ENCODE measurements at regions not wholly inside any gene's neighbourhood (a gene's known extent, or its start where the extent isn't known, plus 50 kb on each side); places are given as distances from the start of the nearest gene placed in this dataset.

DNA sequence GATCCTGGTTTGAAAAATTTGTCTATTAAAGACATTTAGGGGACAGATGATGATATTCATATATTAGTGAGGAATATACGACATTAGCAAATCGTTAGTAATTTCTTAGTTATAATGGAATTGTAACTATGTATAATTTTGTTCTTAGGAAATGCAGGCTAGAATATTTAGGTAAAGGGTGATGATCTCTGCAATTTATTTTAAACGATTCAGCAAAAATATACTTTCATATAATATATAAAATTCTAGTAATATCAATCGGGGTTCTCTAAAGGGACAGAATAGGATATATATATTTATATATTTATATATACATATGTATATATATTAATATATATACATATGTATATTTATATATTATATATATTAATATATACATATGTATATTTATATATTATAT is 142.5 kb upstream of the DNAJC10 start:
- no peak overlapping the region for H2BK120ac ChIP-seq (ENCODE audit: low read depth, low read length)
- H3K27me3 ChIP-seq (ENCODE audit: insufficient read depth, low read length, poor library complexity) = no peaks in the 10 kb centered on the region
- H4K5ac ChIP-seq (ENCODE audit: low read length) = no peak overlapping the region
- no peak overlapping the region for H2BK15ac ChIP-seq (replicated peaks; ENCODE audit: low read depth)
- H4K8ac ChIP-seq (ENCODE audit: low read depth, low read length) = no peak overlapping the region
- no peak overlapping the region for H3K18ac ChIP-seq (ENCODE audit: low read length)
- no peaks in the 10 kb centered on the region for H3K4me1 ChIP-seq (ENCODE audit: control insufficient read depth, low read depth, low read length)
- no peak for DNase-seq
- H3K9ac ChIP-seq (ENCODE audit: low read length) = no peak overlapping the region
- H3K4me3 ChIP-seq (ENCODE audit: low read length) = no peak overlapping the region
- H3K27ac ChIP-seq (ENCODE audit: low read depth, low read length) = no peak overlapping the region
- H3K56ac ChIP-seq (ENCODE audit: low read length) = no peak overlapping the region
- no peak overlapping the region for H2BK5ac ChIP-seq (ENCODE audit: low read length)
- H3K36me3 ChIP-seq (ENCODE audit: control insufficient read depth, insufficient read depth, low read length) = no peaks in the 10 kb centered on the region
- no peak overlapping the region for H3K4ac ChIP-seq (ENCODE audit: low read depth, low read length)
- WGBS (ENCODE audit: extremely low coverage, insufficient coverage, low lambda C conversion rate) = no CpG with 5 or more reads among the region's 4 CpGs
- H3K23ac ChIP-seq (ENCODE audit: low read length) = no peak overlapping the region
- H3K4me2 ChIP-seq (ENCODE audit: low read length) = no peak overlapping the region
- H2AK5ac ChIP-seq (ENCODE audit: low read length) = no peak overlapping the region
- H3K79me2 ChIP-seq (ENCODE audit: control insufficient read depth, insufficient read depth, low read length) = no peaks in the 10 kb centered on the region
- H3K79me1 ChIP-seq (ENCODE audit: low read length) = no peaks in the 10 kb centered on the region

- Histone ChIP-seq H4K5ac (ENCODE audit: low read length) (no peak overlapping the region), H3K36me3 (ENCODE audit: control insufficient read depth, insufficient read depth, low read length) (no peaks in the 10 kb centered on the region), H3K23ac (ENCODE audit: low read length) (no peak overlapping the region), H3K18ac (ENCODE audit: low read length) (no peak overlapping the region), H3K4me2 (ENCODE audit: low read length) (no peak overlapping the region), H2BK120ac (ENCODE audit: low read depth, low read length) (no peak overlapping the region), H3K4me1 (ENCODE audit: control insufficient read depth, low read depth, low read length) (no peaks in the 10 kb centered on the region), H2BK15ac (replicated peaks; ENCODE audit: low read depth) (no peak overlapping the region), H3K4ac (ENCODE audit: low read depth, low read length) (no peak overlapping the region), H3K56ac (ENCODE audit: low read length) (no peak overlapping the region), H3K27me3 (ENCODE audit: insufficient read depth, low read length, poor library complexity) (no peaks in the 10 kb centered on the region), H4K8ac (ENCODE audit: low read depth, low read length) (no peak overlapping the region), H3K4me3 (ENCODE audit: low read length) (no peak overlapping the region), H3K79me1 (ENCODE audit: low read length) (no peaks in the 10 kb centered on the region), H3K27ac (ENCODE audit: low read depth, low read length) (no peak overlapping the region), H2AK5ac (ENCODE audit: low read length) (no peak overlapping the region), H3K79me2 (ENCODE audit: control insufficient read depth, insufficient read depth, low read length) (no peaks in the 10 kb centered on the region), H3K9ac (ENCODE audit: low read length) (no peak overlapping the region), H2BK5ac (ENCODE audit: low read length) (no peak overlapping the region)
- WGBS (ENCODE audit: extremely low coverage, insufficient coverage, low lambda C conversion rate) = no CpG with 5 or more reads among the region's 6 CpGs
- DNase-seq = no peak
Observed at GRCh38 chr2:182577816-182578215, 138.2 kb upstream of the DNAJC10 start.

- no CpG with 5 or more reads among the region's 4 CpGs for WGBS (ENCODE audit: extremely low coverage, insufficient coverage, low lambda C conversion rate)
- Histone ChIP-seq H3K79me2 (ENCODE audit: control insufficient read depth, insufficient read depth, low read length) (no peaks in the 10 kb centered on the region), H2BK5ac (ENCODE audit: low read length) (no peak overlapping the region), H3K4ac (ENCODE audit: low read depth, low read length) (no peak overlapping the region), H3K18ac (ENCODE audit: low read length) (no peak overlapping the region), H3K27ac (ENCODE audit: low read depth, low read length) (no peak overlapping the region), H2BK120ac (ENCODE audit: low read depth, low read length) (no peak overlapping the region), H2BK15ac (replicated peaks; ENCODE audit: low read depth) (no peak overlapping the region), H3K27me3 (ENCODE audit: insufficient read depth, low read length, poor library complexity) (no peaks in the 10 kb centered on the region), H3K36me3 (ENCODE audit: control insufficient read depth, insufficient read depth, low read length) (no peaks in the 10 kb centered on the region), H4K5ac (ENCODE audit: low read length) (no peak overlapping the region), H2AK5ac (ENCODE audit: low read length) (no peak overlapping the region), H3K4me2 (ENCODE audit: low read length) (no peak overlapping the region), H3K4me1 (ENCODE audit: control insufficient read depth, low read depth, low read length) (no peaks in the 10 kb centered on the region), H3K56ac (ENCODE audit: low read length) (no peak overlapping the region), H3K23ac (ENCODE audit: low read length) (no peak overlapping the region), H4K8ac (ENCODE audit: low read depth, low read length) (no peak overlapping the region), H3K79me1 (ENCODE audit: low read length) (no peaks in the 10 kb centered on the region), H3K4me3 (ENCODE audit: low read length) (no peak overlapping the region), H3K9ac (ENCODE audit: low read length) (no peak overlapping the region)
- DNase-seq = no peak
Observed at GRCh38 chr2:182581196-182581935, 134.7 kb upstream of the DNAJC10 start.

GRCh38 chr2:182584462-182584861 is 131.6 kb upstream of the DNAJC10 start:
- no peak overlapping the region for H3K4me3 ChIP-seq (ENCODE audit: low read length)
- H3K4ac ChIP-seq (ENCODE audit: low read depth, low read length) = no peak overlapping the region
- H4K8ac ChIP-seq (ENCODE audit: low read depth, low read length) = no peak overlapping the region
- no peak overlapping the region for H3K4me2 ChIP-seq (ENCODE audit: low read length)
- no peak overlapping the region for H3K18ac ChIP-seq (ENCODE audit: low read length)
- H2BK5ac ChIP-seq (ENCODE audit: low read length) = no peak overlapping the region
- no peak overlapping the region for H3K27ac ChIP-seq (ENCODE audit: low read depth, low read length)
- no peak overlapping the region for H4K5ac ChIP-seq (ENCODE audit: low read length)
- H3K27me3 ChIP-seq (ENCODE audit: insufficient read depth, low read length, poor library complexity) = no peaks in the 10 kb centered on the region
- no peaks in the 10 kb centered on the region for H3K4me1 ChIP-seq (ENCODE audit: control insufficient read depth, low read depth, low read length)
- WGBS (ENCODE audit: extremely low coverage, insufficient coverage, low lambda C conversion rate) = no CpG with 5 or more reads among the region's 3 CpGs
- no peaks in the 10 kb centered on the region for H3K79me1 ChIP-seq (ENCODE audit: low read length)
- no peaks in the 10 kb centered on the region for H3K79me2 ChIP-seq (ENCODE audit: control insufficient read depth, insufficient read depth, low read length)
- no peak overlapping the region for H2BK120ac ChIP-seq (ENCODE audit: low read depth, low read length)
- no peak overlapping the region for H3K23ac ChIP-seq (ENCODE audit: low read length)
- no peak for DNase-seq
- H3K36me3 ChIP-seq (ENCODE audit: control insufficient read depth, insufficient read depth, low read length) = no peaks in the 10 kb centered on the region
- no peak overlapping the region for H2AK5ac ChIP-seq (ENCODE audit: low read length)
- H3K9ac ChIP-seq (ENCODE audit: low read length) = no peak overlapping the region
- H3K56ac ChIP-seq (ENCODE audit: low read length) = no peak overlapping the region
- H2BK15ac ChIP-seq (replicated peaks; ENCODE audit: low read depth) = no peak overlapping the region

DNA sequence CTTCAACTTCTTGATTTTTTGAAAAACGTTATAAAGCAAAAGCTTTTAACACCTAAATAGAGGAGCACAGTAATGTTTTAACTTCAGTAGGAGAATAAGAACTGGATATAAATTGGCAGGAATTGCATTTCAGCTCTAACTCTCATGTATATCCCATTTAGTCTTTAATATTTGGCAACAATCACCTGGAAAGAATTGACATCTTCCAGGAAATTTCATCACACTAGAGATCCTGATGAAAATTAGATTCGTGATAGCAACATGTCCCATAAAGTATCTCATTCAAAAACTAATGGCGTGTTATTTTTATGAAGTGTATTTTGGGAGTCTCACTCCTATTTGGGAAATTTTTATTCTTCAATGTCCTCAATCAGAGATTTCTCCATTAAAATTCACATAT is 131.1 kb upstream of the DNAJC10 start:
- H4K5ac ChIP-seq (ENCODE audit: low read length) = no peak overlapping the region
- H2AK5ac ChIP-seq (ENCODE audit: low read length) = no peak overlapping the region
- H3K56ac ChIP-seq (ENCODE audit: low read length) = no peak overlapping the region
- no peak overlapping the region for H3K4me3 ChIP-seq (ENCODE audit: low read length)
- no peak overlapping the region for H4K8ac ChIP-seq (ENCODE audit: low read depth, low read length)
- H3K27me3 ChIP-seq (ENCODE audit: insufficient read depth, low read length, poor library complexity) = no peaks in the 10 kb centered on the region
- WGBS (ENCODE audit: extremely low coverage, insufficient coverage, low lambda C conversion rate) = no CpG with 5 or more reads among the region's 3 CpGs
- no peak overlapping the region for H3K27ac ChIP-seq (ENCODE audit: low read depth, low read length)
- no peaks in the 10 kb centered on the region for H3K4me1 ChIP-seq (ENCODE audit: control insufficient read depth, low read depth, low read length)
- no peak overlapping the region for H3K23ac ChIP-seq (ENCODE audit: low read length)
- no peak overlapping the region for H3K4me2 ChIP-seq (ENCODE audit: low read length)
- no peak overlapping the region for H2BK120ac ChIP-seq (ENCODE audit: low read depth, low read length)
- H3K4ac ChIP-seq (ENCODE audit: low read depth, low read length) = no peak overlapping the region
- H2BK5ac ChIP-seq (ENCODE audit: low read length) = no peak overlapping the region
- H3K36me3 ChIP-seq (ENCODE audit: control insufficient read depth, insufficient read depth, low read length) = no peaks in the 10 kb centered on the region
- no peak overlapping the region for H2BK15ac ChIP-seq (replicated peaks; ENCODE audit: low read depth)
- H3K79me2 ChIP-seq (ENCODE audit: control insufficient read depth, insufficient read depth, low read length) = no peaks in the 10 kb centered on the region
- no peak overlapping the region for H3K9ac ChIP-seq (ENCODE audit: low read length)
- H3K79me1 ChIP-seq (ENCODE audit: low read length) = no peaks in the 10 kb centered on the region
- DNase-seq = no peak
- no peak overlapping the region for H3K18ac ChIP-seq (ENCODE audit: low read length)

GRCh38 chr2:182585430-182585829 is 130.6 kb upstream of the DNAJC10 start:
- no CpG with 5 or more reads among the region's 2 CpGs for WGBS (ENCODE audit: extremely low coverage, insufficient coverage, low lambda C conversion rate)
- Histone ChIP-seq H4K8ac (ENCODE audit: low read depth, low read length) (no peak overlapping the region), H3K56ac (ENCODE audit: low read length) (no peak overlapping the region), H3K4ac (ENCODE audit: low read depth, low read length) (no peak overlapping the region), H2BK120ac (ENCODE audit: low read depth, low read length) (no peak overlapping the region), H2BK15ac (replicated peaks; ENCODE audit: low read depth) (no peak overlapping the region), H3K79me2 (ENCODE audit: control insufficient read depth, insufficient read depth, low read length) (no peaks in the 10 kb centered on the region), H3K4me3 (ENCODE audit: low read length) (no peak overlapping the region), H2BK5ac (ENCODE audit: low read length) (no peak overlapping the region), H3K4me2 (ENCODE audit: low read length) (no peak overlapping the region), H3K27ac (ENCODE audit: low read depth, low read length) (no peak overlapping the region), H3K18ac (ENCODE audit: low read length) (no peak overlapping the region), H3K23ac (ENCODE audit: low read length) (no peak overlapping the region), H3K9ac (ENCODE audit: low read length) (no peak overlapping the region), H3K79me1 (ENCODE audit: low read length) (no peaks in the 10 kb centered on the region), H3K36me3 (ENCODE audit: control insufficient read depth, insufficient read depth, low read length) (no peaks in the 10 kb centered on the region), H3K27me3 (ENCODE audit: insufficient read depth, low read length, poor library complexity) (no peaks in the 10 kb centered on the region), H3K4me1 (ENCODE audit: control insufficient read depth, low read depth, low read length) (no peaks in the 10 kb centered on the region), H4K5ac (ENCODE audit: low read length) (no peak overlapping the region), H2AK5ac (ENCODE audit: low read length) (no peak overlapping the region)
- DNase-seq = no peak
